Erythroblast (primary cell): ENCODE measurements at regions not wholly inside any gene's neighbourhood (a gene's known extent, or its start where the extent isn't known, plus 50 kb on each side); places are given as distances from the start of the nearest gene placed in this dataset.

Experiments
- GATA1 ChIP-seq: IDR thresholded peaks from 2 replicates; pipeline ENCODE4 v1.6.1; 2011; ENCODE audit warnings: low read depth, mild to moderate bottlenecking, control low read depth, low read length, moderate library complexity
- POLR2A ChIP-seq: IDR thresholded peaks from 2 replicates; pipeline ENCODE4 v1.6.1; 2011; ENCODE audit warnings: mild to moderate bottlenecking, low read length

DNA sequence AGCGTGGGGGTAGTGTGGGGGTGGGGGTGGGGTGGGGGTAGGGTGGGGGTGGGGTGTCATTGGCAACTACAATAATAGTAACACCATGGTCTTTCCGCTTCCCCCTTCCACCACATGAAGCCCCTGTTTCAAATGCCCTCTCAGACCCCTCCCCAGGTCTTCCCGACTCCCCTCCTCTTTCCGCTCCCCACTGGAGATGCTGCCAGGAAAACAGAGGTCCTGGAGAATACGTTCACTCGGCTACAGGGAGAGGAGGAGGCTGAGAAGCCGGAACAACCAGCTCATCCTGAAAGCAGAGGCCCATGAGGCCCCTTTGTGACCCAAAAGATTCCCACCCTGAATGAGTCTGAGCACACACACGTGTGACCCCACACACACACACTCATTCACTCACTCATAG is 75.4 kb downstream of the CPN2 start:
- TF ChIP-seq POLR2A (no peak), GATA1 (no peak)
